ENCODE measurements at regions not wholly inside any gene's neighbourhood (a gene's known extent, or its start where the extent isn't known, plus 50 kb on each side); places are given as distances from the start of the nearest gene placed in this dataset.

GRCh38 chr5:122257000-122257399, 55.0 kb upstream of the SNCAIP start:
- CTCF ChIA-PET = no interaction called here
- no peaks in the 10 kb centered on the region for H3K36me3 Mint-ChIP-seq (ENCODE audit: low read depth)
- intact Hi-C loops (cut with micrococcal nuclease) = no loop called here
- H3K27ac Mint-ChIP-seq = no peak overlapping the region
- H3K27me3 Mint-ChIP-seq (ENCODE audit: low read depth) = no peaks in the 10 kb centered on the region
- no peak overlapping the region for H3K4me3 Mint-ChIP-seq
- peaks cover 23% of the 10 kb centered on the region for H3K9me3 Mint-ChIP-seq
- no peaks in the 10 kb centered on the region for H3K4me1 Mint-ChIP-seq (ENCODE audit: low read depth)
- DNase-seq = no peak

GRCh38 chr5:122258241-122258640, 53.8 kb upstream of the SNCAIP start:
- Mint-ChIP-seq H3K4me3 (no peak overlapping the region), H3K4me1 (ENCODE audit: low read depth) (no peaks in the 10 kb centered on the region), H3K9me3 (peaks cover 23% of the 10 kb centered on the region), H3K27me3 (ENCODE audit: low read depth) (peaks cover 2% of the 10 kb centered on the region), H3K36me3 (ENCODE audit: low read depth) (no peaks in the 10 kb centered on the region), H3K27ac (no peak overlapping the region)
- CTCF ChIA-PET = no interaction called here
- DNase-seq = no peak
- intact Hi-C loops (cut with micrococcal nuclease) = no loop called here

GRCh38 chr5:122258840-122259239, 53.2 kb upstream of the SNCAIP start:
- Mint-ChIP-seq H3K27me3 (ENCODE audit: low read depth) (peaks cover 2% of the 10 kb centered on the region), H3K27ac (no peak overlapping the region), H3K36me3 (ENCODE audit: low read depth) (no peaks in the 10 kb centered on the region), H3K4me3 (no peak overlapping the region), H3K9me3 (peaks cover 23% of the 10 kb centered on the region), H3K4me1 (ENCODE audit: low read depth) (no peaks in the 10 kb centered on the region)
- DNase-seq = no peak
- CTCF ChIA-PET = no interaction called here
- intact Hi-C loops (cut with micrococcal nuclease) = no loop called here

- no peaks in the 10 kb centered on the region for H3K36me3 Mint-ChIP-seq (ENCODE audit: low read depth)
- H3K27ac Mint-ChIP-seq = no peak overlapping the region
- CTCF ChIA-PET = interaction anchor here (0.8 kb wide), 1 partner anchor 23 kb away, joined by 3 read pairs; no protein-coding TSS in a partner anchor
- no peak overlapping the region for H3K4me3 Mint-ChIP-seq
- peaks cover 2% of the 10 kb centered on the region for H3K27me3 Mint-ChIP-seq (ENCODE audit: low read depth)
- intact Hi-C loops (cut with micrococcal nuclease) = no loop called here
- no peak for DNase-seq
- peaks cover 20% of the 10 kb centered on the region for H3K9me3 Mint-ChIP-seq
- H3K4me1 Mint-ChIP-seq (ENCODE audit: low read depth) = no peaks in the 10 kb centered on the region
Measured at GRCh38 chr5:122259995-122260394, 52.0 kb upstream of the SNCAIP start.

- Mint-ChIP-seq H3K9me3 (peaks cover 8% of the 10 kb centered on the region), H3K36me3 (ENCODE audit: low read depth) (no peaks in the 10 kb centered on the region), H3K4me1 (ENCODE audit: low read depth) (no peaks in the 10 kb centered on the region), H3K27me3 (ENCODE audit: low read depth) (peaks cover 7% of the 10 kb centered on the region), H3K4me3 (no peak overlapping the region), H3K27ac (no peak overlapping the region)
- intact Hi-C loops (cut with micrococcal nuclease) = no loop called here
- DNase-seq = no peak
- CTCF ChIA-PET = no interaction called here
Measured at GRCh38 chr5:122262103-122262502, 49.9 kb upstream of the SNCAIP start.
